ENCODE measurements at regions not wholly inside any gene's neighbourhood (a gene's known extent, or its start where the extent isn't known, plus 50 kb on each side); places are given as distances from the start of the nearest gene placed in this dataset.
"Not testable (repeated sequence)": the region's sequence is repeated elsewhere in the genome, so short reads cannot be mapped to it uniquely, and the experiment has no call there.

- DNase-seq, result no peak
These were observed 163.3 kb upstream of the NTF3 start for GRCh38 chr12:5268424-5269210.

- no peak for DNase-seq
These were observed 162.1 kb upstream of the NTF3 start for GRCh38 chr12:5269846-5270245.

DNA sequence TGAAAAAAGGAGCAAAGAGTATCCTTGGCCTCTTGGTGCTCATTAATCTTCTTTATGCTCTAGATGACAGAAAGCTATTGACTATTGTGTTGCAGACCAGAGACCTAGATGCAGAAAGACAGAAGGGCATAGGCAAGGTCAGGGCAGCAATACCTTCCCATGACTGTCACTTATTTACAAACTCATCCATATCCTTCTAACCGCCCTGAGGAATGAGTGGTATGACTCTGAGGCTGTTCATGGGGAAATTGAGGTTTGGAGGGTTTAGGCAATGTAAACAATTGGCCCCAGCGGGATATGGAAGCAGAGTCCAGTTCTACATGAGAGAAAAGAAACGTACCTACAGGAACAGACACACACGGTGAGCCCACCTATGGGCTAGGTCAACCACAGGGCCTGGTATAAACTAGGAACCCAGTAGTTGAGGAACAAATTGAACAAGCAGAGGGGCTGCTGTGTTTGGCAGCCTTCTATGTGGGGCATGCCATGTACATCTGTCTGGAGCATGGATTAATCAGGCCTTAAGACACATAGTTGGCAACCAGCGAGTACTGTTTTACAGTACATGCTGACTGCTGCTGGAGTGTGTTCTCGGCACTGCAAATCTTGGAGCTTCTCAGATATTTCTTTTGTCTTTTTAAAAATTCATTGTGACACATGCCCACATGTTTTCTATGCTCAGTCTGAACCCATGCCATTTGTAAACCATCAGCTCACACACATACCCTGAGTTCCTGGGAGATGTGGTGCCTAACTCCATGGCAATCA is 159.7 kb upstream of the NTF3 start:
- no peak for DNase-seq

- no peak for DNase-seq
These were observed 158.2 kb upstream of the NTF3 start for GRCh38 chr12:5273709-5274108.

- DNase-seq, result no peak
These were observed 155.5 kb upstream of the NTF3 start for GRCh38 chr12:5276327-5276880.

- DNase-seq, result no peak
These were observed 151.8 kb upstream of the NTF3 start for GRCh38 chr12:5280086-5280485.

- not testable (repeated sequence) for DNase-seq
These were observed 141.5 kb upstream of the NTF3 start for GRCh38 chr12:5290368-5290767.

DNA sequence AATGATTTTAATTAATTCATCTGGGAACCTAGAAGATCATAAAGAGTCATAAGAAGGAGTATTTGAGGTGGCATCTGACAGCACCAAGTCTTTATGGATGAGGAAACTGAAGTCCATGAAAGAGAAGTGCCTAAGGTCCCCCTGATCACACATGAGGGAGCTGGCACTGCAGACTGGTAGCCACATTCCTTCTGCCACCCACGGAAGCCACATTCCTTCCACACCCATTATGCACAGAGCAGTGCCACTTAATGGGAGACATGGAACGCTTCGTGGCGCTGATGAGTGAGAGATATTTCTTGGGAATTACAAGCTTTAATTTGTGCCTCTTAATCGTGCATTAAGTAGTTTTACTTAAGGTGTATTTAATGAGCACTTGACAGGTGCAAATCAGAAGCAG is 139.3 kb upstream of the NTF3 start:
- DNase-seq, result no peak

DNA sequence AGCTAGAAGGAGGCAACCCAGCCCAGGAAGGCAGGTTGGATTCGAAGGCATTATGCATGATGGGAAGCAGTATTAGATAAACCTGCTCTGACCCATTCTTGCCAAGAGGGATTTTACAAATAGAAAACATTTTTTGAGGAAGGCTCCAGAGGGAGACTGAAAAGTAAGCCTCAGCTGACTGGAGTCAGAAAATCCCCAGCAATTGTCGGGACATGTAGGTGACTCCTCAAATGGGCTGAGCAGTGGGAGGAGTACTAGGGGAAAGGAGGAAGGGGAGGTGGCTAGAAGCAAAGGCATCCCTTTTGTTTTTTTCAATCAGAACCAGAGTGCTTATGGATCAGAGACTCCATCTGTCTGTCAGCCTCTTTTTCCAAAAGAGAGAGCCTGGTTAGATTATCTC is 138.1 kb upstream of the NTF3 start:
- no peak for DNase-seq

DNA sequence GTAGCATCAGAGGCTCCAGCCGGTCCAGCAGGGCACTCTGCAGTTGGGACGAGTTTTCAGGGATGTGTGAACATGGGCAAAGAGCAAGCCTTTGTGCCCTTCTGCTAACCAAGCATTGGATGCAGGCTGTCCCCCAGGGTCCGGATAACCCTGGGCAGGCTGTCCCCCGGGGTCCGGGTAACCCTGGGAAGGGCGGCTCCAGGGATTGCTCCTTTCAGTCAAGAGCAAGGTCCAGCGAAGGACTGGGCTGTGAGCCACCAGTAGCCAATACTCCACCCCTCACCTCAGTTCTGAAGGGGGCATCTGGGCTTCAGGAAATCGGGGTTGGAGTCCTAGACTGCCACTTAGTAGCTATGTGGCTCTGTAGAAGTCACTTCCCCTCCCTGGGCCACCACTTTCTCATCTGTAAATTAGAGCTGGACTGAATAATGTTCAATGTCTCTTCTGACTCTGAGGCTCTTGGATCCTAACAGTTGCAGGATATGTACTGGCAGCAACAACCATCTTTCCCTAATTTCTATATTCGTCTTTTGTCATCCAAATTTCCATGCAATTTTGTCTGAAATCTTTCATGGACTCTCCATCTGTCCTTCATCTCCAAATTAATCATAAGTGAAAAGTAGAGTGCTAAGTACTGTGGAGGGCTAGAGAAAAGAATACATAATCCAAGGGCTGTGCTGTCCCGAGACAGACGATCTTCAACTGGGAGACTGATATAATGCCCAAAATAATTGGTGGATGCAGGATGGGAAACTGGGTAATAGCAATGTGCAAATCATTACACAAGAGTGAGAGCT is 137.4 kb upstream of the NTF3 start:
- no peak for DNase-seq

GRCh38 chr12:5295151-5295550 is 136.8 kb upstream of the NTF3 start:
- no peak for DNase-seq

GRCh38 chr12:5295996-5296395 is 135.9 kb upstream of the NTF3 start:
- DNase-seq, result no peak

GRCh38 chr12:5301539-5301938 is 130.4 kb upstream of the NTF3 start:
- DNase-seq, result no peak

DNA sequence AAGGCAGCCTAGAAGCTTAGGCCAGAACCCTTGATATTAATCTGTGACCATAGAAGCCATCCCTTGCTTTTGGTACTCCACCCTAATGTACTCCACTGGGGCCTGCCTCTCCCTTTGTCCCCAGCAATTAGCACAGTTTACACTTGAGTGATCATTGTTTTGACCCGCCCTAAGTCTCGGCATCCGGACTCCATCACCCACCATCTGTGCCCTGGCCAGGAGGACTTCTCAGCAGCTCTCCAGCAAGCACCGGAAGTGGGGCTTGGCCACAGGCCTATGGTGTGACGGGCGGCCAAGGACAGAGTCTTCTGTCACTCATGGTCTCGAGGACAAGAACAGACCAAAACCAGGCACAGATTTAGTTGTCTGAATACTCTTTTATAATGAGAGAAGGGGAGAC is 126.5 kb upstream of the NTF3 start:
- peak; percentile 34 to 45 for DNase-seq

DNA sequence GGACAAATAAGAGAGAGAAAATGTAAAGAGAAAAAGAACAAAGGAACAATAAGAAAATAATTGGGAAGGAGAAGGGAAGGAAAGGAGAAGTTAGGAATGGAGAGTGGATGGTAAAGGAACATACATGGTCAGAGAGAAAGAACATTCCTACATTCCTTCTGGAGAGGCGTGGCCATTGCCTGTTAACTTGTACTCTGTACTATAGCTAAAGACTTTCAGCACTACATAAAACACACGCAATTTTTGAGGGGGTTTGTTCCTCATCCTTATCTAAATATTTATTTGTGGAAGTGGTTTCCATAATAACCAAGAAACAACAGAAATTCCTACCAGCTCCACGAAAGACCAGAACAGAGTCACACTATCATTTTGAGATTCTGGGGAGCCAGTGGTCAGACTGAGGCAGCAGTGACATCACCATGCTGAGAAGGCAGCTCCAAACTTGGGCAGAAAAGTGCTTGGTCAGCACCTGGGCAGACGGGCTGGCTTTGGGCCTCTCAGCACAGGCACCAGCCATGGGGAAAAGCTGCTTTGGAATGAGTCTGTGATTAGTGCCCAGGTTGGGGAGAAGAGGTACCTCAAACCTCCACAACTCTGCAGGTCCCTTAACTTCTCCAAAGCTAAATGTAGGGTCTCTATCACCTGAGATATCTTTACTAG is 125.9 kb upstream of the NTF3 start:
- no peak for DNase-seq

- no peak for DNase-seq
These were observed 124.8 kb upstream of the NTF3 start for GRCh38 chr12:5307065-5307464.

GRCh38 chr12:5308216-5308615 is 123.7 kb upstream of the NTF3 start:
- no peak for DNase-seq

- DNase-seq, result no peak
These were observed 122.9 kb upstream of the NTF3 start for GRCh38 chr12:5308996-5309395.

DNA sequence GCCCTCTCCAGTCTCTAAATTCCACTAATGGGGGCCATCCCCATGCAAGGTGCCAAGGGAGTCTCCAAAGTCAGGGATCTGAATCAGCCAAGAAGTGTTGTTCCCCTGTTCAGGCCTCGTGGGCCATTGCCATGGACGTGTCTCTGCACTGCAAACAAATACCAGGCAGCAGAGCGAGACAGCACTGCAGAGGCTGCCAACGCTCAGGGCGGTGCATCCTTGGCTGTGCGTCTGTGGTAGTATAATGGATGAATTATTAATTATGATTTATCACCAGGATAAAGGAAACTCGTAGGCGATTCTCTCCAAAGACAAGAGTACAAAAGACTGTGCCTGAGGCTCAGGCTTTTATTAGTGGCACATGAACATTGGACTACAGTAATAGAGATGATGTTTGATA is 122.3 kb upstream of the NTF3 start:
- no peak for DNase-seq

DNA sequence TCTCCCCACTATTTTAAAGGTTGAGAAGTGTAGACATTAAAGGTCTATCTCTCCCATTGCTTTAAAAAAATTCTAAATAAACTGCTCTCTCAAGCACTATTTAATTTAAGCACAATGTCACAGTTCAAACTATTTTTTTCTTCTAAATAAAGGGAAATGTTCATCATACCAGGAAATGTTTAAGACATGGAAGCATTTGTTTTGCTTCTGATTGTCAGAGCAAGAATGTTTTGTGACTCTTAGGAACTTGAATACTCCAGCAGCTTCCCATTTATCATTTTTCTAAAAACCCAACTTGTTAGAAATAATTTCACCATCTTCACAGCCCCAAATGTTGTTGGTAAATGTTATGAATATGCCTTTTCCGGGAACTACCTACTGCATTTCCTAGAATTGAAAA is 121.8 kb upstream of the NTF3 start:
- no peak for DNase-seq

- no peak for DNase-seq
These were observed 114.4 kb upstream of the NTF3 start for GRCh38 chr12:5317556-5317955.

- DNase-seq, result no peak
These were observed 113.0 kb upstream of the NTF3 start for GRCh38 chr12:5318874-5319273.

Measured in cerebellar nuclear complex (tissue), 1 donor.